A549 (cell line): ENCODE measurements at regions not wholly inside any gene's neighbourhood (a gene's known extent, or its start where the extent isn't known, plus 50 kb on each side); places are given as distances from the start of the nearest gene placed in this dataset.

Experiments used
- BHLHE40 ChIP-seq: IDR thresholded peaks from 2 replicates; pipeline ENCODE4 v1.6.1; 2012; ENCODE audit warnings: low read depth, low read length, inconsistent platforms
- CEBPB ChIP-seq, 2 experiments: fragments of >200 bp in 1 of 2; sonication (Bioruptor Twin) in 1 of 2; formaldehyde crosslinking in 1 of 2; IDR thresholded peaks; 2 replicates each; pipeline ENCODE4 v1.6.1; 2012 to 2016
- CHD2 ChIP-seq: fragments of 150-350 bp; IDR thresholded peaks from 2 replicates; pipeline ENCODE4 v1.6.1; 2014; ENCODE audit warnings: low read length; ENCODE audit not compliant: partially characterized antibody
- CTCF ChIP-seq: fragments of >200 bp; sonication (Bioruptor Twin); formaldehyde crosslinking; IDR thresholded peaks from 3 replicates; pipeline ENCODE4 v1.5.1; 2016
- GATA3 ChIP-seq: IDR thresholded peaks from 2 replicates; pipeline ENCODE4 v1.6.1; 2012; ENCODE audit warnings: borderline replicate concordance
- HDAC2 ChIP-seq: fragments of 200-600 bp; sonication (generic); IDR thresholded peaks from 2 replicates; pipeline ENCODE4 v1.6.1; 2016
- HOXA7 ChIP-seq: fragments of 250-450 bp; sonication (Bioruptor Pico); IDR thresholded peaks from 2 replicates; pipeline ENCODE4 v1.5.0; 2020; ENCODE audit warnings: mild to moderate bottlenecking, moderate library complexity
- POLR2A ChIP-seq: IDR thresholded peaks from 2 replicates; pipeline ENCODE4 v1.6.1; 2012; ENCODE audit warnings: mild to moderate bottlenecking, low read length
- RFX5 ChIP-seq: fragments of 450-650 bp; IDR thresholded peaks from 2 replicates; pipeline ENCODE4 v1.7.1; 2014; ENCODE audit warnings: antibody characterized with exemption, mild to moderate bottlenecking, moderate library complexity
- SMC3 ChIP-seq: fragments of >200 bp; sonication (Bioruptor Twin); formaldehyde crosslinking; IDR thresholded peaks from 3 replicates; pipeline ENCODE4 v1.6.1; 2018; ENCODE audit warnings: inconsistent platforms
- TFCP2L1 ChIP-seq: fragments of 250-450 bp; sonication (Bioruptor Pico); IDR thresholded peaks from 2 replicates; pipeline ENCODE4 v1.5.0; 2021; ENCODE audit warnings: mild to moderate bottlenecking
- TF ChIP-seq, protein P1 (sequence below): fragments of 450-650 bp; IDR thresholded peaks from 2 replicates; pipeline ENCODE4 v1.6.1; 2014; ENCODE audit warnings: antibody characterized with exemption
- TF ChIP-seq, protein P2 (sequence below): fragments of 250-450 bp; sonication (Bioruptor Pico); IDR thresholded peaks from 2 replicates; pipeline ENCODE4 v1.5.0; 2021; ENCODE audit warnings: mild to moderate bottlenecking, moderate library complexity, borderline replicate concordance
- TF ChIP-seq, protein P3 (sequence below): IDR thresholded peaks from 2 replicates; pipeline ENCODE4 v1.6.1; 2012; ENCODE audit warnings: low read depth, borderline replicate concordance

DNA sequence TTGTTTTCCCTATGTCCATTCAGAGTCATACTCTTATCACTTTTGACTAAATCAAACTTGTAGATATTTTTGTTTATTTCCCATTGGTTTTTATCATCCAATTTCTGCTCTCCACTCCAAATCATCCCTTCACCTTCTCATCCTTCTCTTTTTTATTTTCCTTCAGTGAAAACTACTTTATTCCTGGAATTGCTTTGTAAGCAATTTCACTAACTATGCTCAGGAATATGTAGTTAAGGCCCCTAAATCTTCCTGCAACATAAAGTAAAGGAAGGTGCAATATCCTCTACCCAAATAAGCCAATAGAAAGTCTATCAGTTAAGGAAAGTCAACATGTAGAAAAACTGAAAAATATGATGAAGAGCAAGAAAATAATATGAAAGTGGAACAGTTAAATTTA, 308.4 kb downstream of the SEC23A start:
- TF ChIP-seq CTCF, result no peak
- TF ChIP-seq, protein P1, sequence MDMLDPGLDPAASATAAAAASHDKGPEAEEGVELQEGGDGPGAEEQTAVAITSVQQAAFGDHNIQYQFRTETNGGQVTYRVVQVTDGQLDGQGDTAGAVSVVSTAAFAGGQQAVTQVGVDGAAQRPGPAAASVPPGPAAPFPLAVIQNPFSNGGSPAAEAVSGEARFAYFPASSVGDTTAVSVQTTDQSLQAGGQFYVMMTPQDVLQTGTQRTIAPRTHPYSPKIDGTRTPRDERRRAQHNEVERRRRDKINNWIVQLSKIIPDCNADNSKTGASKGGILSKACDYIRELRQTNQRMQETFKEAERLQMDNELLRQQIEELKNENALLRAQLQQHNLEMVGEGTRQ, result no peak
- no peak for TF ChIP-seq POLR2A
- no peak for TF ChIP-seq SMC3
- TF ChIP-seq BHLHE40, result no peak
- TF ChIP-seq, protein P2, sequence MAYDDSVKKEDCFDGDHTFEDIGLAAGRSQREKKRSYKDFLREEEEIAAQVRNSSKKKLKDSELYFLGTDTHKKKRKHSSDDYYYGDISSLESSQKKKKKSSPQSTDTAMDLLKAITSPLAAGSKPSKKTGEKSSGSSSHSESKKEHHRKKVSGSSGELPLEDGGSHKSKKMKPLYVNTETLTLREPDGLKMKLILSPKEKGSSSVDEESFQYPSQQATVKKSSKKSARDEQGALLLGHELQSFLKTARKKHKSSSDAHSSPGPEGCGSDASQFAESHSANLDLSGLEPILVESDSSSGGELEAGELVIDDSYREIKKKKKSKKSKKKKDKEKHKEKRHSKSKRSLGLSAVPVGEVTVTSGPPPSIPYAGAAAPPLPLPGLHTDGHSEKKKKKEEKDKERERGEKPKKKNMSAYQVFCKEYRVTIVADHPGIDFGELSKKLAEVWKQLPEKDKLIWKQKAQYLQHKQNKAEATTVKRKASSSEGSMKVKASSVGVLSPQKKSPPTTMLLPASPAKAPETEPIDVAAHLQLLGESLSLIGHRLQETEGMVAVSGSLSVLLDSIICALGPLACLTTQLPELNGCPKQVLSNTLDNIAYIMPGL (CRISPR knock-in tag), result no peak
- TF ChIP-seq RFX5, result no peak
- no peak for TF ChIP-seq HDAC2
- TF ChIP-seq CEBPB (IDR thresholded peaks at IDR 0.05), result no peak
- no peak for TF ChIP-seq CHD2
- no peak for TF ChIP-seq TFCP2L1
- no peak for TF ChIP-seq GATA3
- TF ChIP-seq, protein P3, sequence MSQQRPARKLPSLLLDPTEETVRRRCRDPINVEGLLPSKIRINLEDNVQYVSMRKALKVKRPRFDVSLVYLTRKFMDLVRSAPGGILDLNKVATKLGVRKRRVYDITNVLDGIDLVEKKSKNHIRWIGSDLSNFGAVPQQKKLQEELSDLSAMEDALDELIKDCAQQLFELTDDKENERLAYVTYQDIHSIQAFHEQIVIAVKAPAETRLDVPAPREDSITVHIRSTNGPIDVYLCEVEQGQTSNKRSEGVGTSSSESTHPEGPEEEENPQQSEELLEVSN, result no peak
- no peak for TF ChIP-seq HOXA7 (CRISPR knock-in tag)
